Psoas muscle (tissue), 7 donors: ENCODE measurements at regions not wholly inside any gene's neighbourhood (a gene's known extent, or its start where the extent isn't known, plus 50 kb on each side); places are given as distances from the start of the nearest gene placed in this dataset.
"Not testable (repeated sequence)": the region's sequence is repeated elsewhere in the genome, so short reads cannot be mapped to it uniquely, and the experiment has no call there.

Experiments
- ATAC-seq, 4 donors: fragments of 200-7000 bp; cut with Tn5 transposase; one replicate each; pipeline ENCODE4 v1.9.1; 2020; ENCODE audit warnings: moderate library complexity in 3 of 4, mild to moderate bottlenecking in 2 of 4
- DNase-seq, 2 donors: peaks; one replicate each; pipeline ENCODE4 v3.0.0-alpha.2; 2020
- H3K27ac ChIP-seq: fragments of 200-600 bp; one replicate; pipeline ENCODE4 v1.8.0; 2022
- H3K27me3 ChIP-seq, 3 donors: fragments of 200-600 bp in 1 of 3; one replicate each; pipeline versions ENCODE4 v1.6.1 to v1.8.0; 2013 to 2022; ENCODE audit warnings: low read length in 2 of 3, mild to moderate bottlenecking in 2 of 3, moderate library complexity in 1 of 3; ENCODE audit not compliant: insufficient read depth in 3 of 3
- H3K36me3 ChIP-seq, 2 donors: fragments of 200-600 bp in 1 of 2; one replicate each; pipeline versions ENCODE4 v1.6.1 to v1.8.0; 2013 to 2022; ENCODE audit warnings: low read depth in 1 of 2, mild to moderate bottlenecking in 1 of 2, moderate library complexity in 1 of 2; ENCODE audit not compliant: insufficient read depth in 1 of 2
- H3K4me1 ChIP-seq: fragments of 200-600 bp; one replicate; pipeline ENCODE4 v1.8.0; 2022
- H3K4me3 ChIP-seq: fragments of 200-600 bp; one replicate; pipeline ENCODE4 v1.8.0; 2022; ENCODE audit warnings: mild to moderate bottlenecking
- H3K9me3 ChIP-seq: fragments of 200-600 bp; one replicate; pipeline ENCODE4 v1.8.0; 2022
- WGBS, 3 donors: extraction: QIAGEN DNeasy Blood & Tissue Kit; methylation state at CpG; one replicate each; pipeline versions ENCODE4 v1.1.6 to v1.1.7; 2013; 5-methylcytosine and 5-hydroxymethylcytosine counted together
- intact Hi-C, 2 donors: fragments of 100-400 bp; cut with DNase I; formaldehyde crosslinking; loops; one replicate each; pipeline versions ENCODE4 v1.11.0 to v1.14.2; 2022
- TF ChIP-seq, protein P1 (sequence below): fragments of 200-600 bp; IDR thresholded peaks from one replicate; pipeline ENCODE4 v1.8.0; 2022; ENCODE audit warnings: antibody characterized with exemption
- donor health status: healthy with polysubstance abuse.
- donor health status: DM: no; HTN: no; CAD: no; lungs with moderate emphysema.
- donor health status: Bipolar disorder and iron deficiency.
- donor health status: healthy.
- donor health status: DM: yes; HTN: yes; CAD: no.
- donor health status: DM: no; HTN: no; CAD: no.
- donor health status: DM: yes; HTN: yes; CAD: no.

DNA sequence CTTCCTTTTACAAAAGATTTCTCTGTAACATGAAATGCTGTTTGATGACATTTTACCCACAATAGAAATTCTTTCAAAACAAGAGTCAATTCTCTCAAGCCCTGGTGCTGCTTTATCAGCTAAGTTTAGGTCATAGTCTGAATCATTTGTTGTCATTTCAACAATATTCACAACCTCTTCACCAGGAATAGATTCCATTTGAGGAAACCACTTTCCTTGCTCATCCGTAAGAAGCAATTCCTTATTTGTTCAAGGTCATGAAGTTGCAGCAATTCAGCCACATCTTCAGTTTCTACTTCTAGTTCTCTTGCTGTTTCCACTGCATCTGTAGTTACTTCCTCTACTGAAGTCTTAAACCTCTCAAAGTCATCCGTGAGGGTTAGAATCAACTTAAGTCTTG, 315.3 kb downstream of the TYW1 start:
- intact Hi-C loops, result no loop called here
- TF ChIP-seq, protein P1, sequence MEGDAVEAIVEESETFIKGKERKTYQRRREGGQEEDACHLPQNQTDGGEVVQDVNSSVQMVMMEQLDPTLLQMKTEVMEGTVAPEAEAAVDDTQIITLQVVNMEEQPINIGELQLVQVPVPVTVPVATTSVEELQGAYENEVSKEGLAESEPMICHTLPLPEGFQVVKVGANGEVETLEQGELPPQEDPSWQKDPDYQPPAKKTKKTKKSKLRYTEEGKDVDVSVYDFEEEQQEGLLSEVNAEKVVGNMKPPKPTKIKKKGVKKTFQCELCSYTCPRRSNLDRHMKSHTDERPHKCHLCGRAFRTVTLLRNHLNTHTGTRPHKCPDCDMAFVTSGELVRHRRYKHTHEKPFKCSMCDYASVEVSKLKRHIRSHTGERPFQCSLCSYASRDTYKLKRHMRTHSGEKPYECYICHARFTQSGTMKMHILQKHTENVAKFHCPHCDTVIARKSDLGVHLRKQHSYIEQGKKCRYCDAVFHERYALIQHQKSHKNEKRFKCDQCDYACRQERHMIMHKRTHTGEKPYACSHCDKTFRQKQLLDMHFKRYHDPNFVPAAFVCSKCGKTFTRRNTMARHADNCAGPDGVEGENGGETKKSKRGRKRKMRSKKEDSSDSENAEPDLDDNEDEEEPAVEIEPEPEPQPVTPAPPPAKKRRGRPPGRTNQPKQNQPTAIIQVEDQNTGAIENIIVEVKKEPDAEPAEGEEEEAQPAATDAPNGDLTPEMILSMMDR, result no peak
- no peak overlapping the region for H3K27ac ChIP-seq
- H3K36me3 ChIP-seq, result peaks cover 8 to 88% of the 10 kb centered on the region in 2 donors
- DNase-seq (no peak), ATAC-seq (no peak)
- peaks cover 16% of the 10 kb centered on the region for H3K4me1 ChIP-seq
- no peaks in the 10 kb centered on the region for H3K27me3 ChIP-seq
- 74 to 82% (median 76%) methylated on average over 2 of the region's 2 CpGs for WGBS, 3 donors
- no peak overlapping the region for H3K4me3 ChIP-seq
- no peaks in the 10 kb centered on the region for H3K9me3 ChIP-seq

DNA sequence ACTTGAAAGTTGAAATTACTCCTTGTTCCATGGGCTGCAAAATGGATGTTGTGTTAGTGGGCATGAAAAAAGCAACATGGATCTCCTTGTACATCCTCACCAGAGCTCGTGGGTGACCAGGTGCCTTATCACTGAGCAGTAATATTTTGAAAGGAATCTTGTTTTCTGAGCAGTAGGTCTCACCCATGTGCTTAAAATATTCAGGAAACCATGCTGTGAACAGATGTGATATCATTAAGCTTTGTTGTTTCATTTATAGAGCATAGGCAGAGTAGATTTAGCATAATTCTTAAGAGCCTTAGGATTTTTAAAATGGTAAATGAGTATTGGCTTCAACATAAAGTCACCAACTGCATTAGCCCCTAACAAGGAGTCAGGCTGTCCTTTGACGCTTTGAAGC, 316.6 kb downstream of the TYW1 start:
- 85 to 90% (median 88%) methylated on average over 2 of the region's 2 CpGs for WGBS, 3 donors

DNA sequence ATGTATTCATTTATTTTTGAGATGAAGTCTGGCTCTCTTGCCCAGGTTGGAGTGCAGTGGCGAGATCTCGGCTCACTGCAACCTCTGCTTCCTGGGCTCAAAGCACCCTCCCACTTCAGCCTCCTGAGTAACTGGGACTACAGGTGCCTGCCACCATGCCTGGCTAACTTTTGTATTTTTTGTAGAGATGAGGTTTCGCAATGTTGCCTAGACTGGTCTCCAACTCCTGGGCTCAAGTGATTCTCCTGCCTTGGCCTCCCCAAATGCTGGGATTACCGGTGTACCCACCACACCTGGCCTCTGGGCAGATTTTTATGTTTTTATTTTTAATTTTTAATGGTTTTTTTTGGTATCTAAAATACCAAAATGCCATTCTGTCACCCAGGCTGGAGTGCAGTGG, 320.3 kb downstream of the TYW1 start:
- intact Hi-C loops, H3K4me3 ChIP-seq, H3K9me3 ChIP-seq, DNase-seq, H3K4me1 ChIP-seq, H3K27me3 ChIP-seq: not testable (repeated sequence)
- Histone ChIP-seq H3K36me3 (peaks cover 0 to 76% of the 10 kb centered on the region in 2 donors), H3K27ac (peak overlapping the region; percentile 54)
- ATAC-seq, result peak in 1 of 4 donors; percentile 19
- WGBS, 3 donors, result 92 to 99% (median 97%) methylated on average over 4 of the region's 4 CpGs

More for the DNA sequence above, 316.6 kb downstream of the TYW1 start:
- DNase-seq (no peak), ATAC-seq (no peak)
- H3K4me1 ChIP-seq, result peaks cover 16% of the 10 kb centered on the region
- H3K4me3 ChIP-seq, result no peak overlapping the region
- H3K9me3 ChIP-seq, result no peaks in the 10 kb centered on the region
- TF ChIP-seq, protein P1, result no peak
- intact Hi-C loops, result no loop called here
- peaks cover 5 to 86% of the 10 kb centered on the region in 2 donors for H3K36me3 ChIP-seq
- no peak overlapping the region for H3K27ac ChIP-seq
- H3K27me3 ChIP-seq, result no peaks in the 10 kb centered on the region

DNA sequence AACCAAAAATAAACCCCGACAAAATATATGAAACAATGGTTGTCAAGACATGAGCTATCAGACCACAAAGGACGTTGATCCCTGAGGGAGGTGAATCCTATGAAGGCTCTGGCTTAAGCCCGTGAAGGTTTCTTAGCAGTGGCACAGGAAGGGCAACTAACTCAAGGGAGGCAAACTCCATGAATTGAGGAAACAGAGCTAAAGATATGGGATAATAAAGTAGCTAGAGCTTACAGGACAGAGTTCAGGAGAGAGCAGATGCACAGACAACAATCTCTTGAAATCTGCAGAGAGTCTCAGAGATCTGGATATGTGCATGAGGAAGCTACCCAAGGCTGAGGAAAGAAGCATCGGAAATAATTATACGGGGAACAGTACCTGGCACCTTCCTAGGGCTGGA, 331.6 kb downstream of the TYW1 start:
- H3K9me3 ChIP-seq, H3K4me3 ChIP-seq, H3K36me3 ChIP-seq, H3K27me3 ChIP-seq, intact Hi-C loops, DNase-seq, H3K4me1 ChIP-seq: not testable (repeated sequence)
- ATAC-seq, result peak in 3 of 4 donors; percentile 14 to 32 (median 27)
- 25 to 60% (median 34%) methylated on average over 3 to 5 of the region's 5 CpGs for WGBS, 3 donors
- peak overlapping the region; percentile 68 for H3K27ac ChIP-seq

DNA sequence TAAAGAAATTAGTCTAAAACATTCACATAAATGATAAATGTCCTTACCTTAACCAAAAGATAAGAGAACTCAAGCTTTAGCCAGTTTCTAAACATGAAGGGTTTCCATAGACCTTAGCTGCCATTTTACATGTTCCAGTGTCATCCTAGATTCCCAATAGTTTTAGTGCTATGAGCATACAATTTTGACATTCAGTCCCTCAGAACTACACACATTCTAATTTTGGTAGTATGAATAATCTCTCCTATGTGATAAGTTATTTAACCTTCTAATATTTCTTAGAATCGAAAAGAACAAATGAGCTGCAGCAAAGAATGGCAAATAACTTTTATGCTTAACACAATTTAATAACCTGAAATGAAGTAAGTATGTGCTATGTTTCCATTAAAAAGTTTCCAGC, 338.5 kb downstream of the TYW1 start:
- H3K27me3 ChIP-seq, intact Hi-C loops, DNase-seq, H3K9me3 ChIP-seq, H3K36me3 ChIP-seq, H3K4me1 ChIP-seq: not testable (repeated sequence)
- peak; percentile 59 to 74 (median 69) for ATAC-seq
- H3K4me3 ChIP-seq, result peak overlapping the region; percentile 63
- 29 to 35% (median 32%) methylated on average over 1 of the region's 1 CpG for WGBS, 3 donors
- H3K27ac ChIP-seq, result peak overlapping the region; percentile 76

DNA sequence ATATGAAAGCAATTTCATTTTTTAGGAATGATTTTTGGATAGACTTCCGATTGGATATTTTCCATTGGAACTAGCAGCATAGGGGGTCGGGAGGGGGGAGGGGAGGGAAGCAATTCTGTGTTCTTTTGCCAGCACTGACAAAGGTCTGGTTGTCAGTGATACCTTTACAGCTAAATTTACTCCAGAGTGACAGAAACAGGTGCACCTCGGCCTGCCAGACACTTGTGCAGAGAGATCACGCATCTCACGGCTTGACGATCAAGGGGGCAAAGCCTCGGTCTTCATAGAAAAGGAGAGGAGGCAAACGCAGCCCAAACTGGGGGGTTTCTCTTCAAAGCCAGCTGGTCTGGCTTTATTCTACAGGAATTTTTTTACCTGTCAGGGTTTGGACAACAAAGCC, 339.0 kb downstream of the TYW1 start:
- H3K9me3 ChIP-seq, H3K27me3 ChIP-seq, DNase-seq, H3K4me1 ChIP-seq, intact Hi-C loops: not testable (repeated sequence)
- WGBS, 3 donors, result 13 to 40% (median 39%) methylated on average over 1 of the region's 8 CpGs
- H3K4me3 ChIP-seq, result peak overlapping the region; percentile 73
- peak; percentile 85 to 91 (median 88) for ATAC-seq
- H3K27ac ChIP-seq, result peak overlapping the region; percentile 90
- peaks cover 3 to 15% of the 10 kb centered on the region in 2 donors for H3K36me3 ChIP-seq

DNA sequence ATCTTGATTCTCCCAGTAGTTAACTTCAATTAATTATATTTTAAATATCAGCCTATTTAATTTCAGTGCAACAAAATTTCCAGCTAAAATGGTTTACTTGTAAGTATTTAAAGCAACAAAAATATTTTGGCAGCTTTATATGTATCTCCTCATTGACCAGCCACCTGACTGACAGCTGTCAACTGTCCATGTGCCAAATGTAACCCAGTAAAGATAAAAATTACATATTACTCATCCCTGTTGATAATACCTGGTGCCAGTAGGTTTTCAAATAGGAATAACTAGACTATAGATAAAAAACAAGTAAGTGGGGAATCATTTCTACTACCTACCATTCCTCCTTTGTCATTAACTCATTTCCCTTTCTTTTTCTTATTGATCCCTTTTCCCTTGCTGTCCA, 341.9 kb downstream of the TYW1 start:
- peak; percentile 66 to 75 (median 74) for ATAC-seq
- H3K27me3 ChIP-seq, H3K9me3 ChIP-seq, DNase-seq, intact Hi-C loops, H3K4me1 ChIP-seq: not testable (repeated sequence)
- Histone ChIP-seq H3K4me3 (peak overlapping the region; percentile 73), H3K27ac (peak overlapping the region; percentile 88), H3K36me3 (peaks cover 3 to 32% of the 10 kb centered on the region in 2 donors)
